MM.1S (cell line): ENCODE measurements at regions not wholly inside any gene's neighbourhood (a gene's known extent, or its start where the extent isn't known, plus 50 kb on each side); places are given as distances from the start of the nearest gene placed in this dataset.

Experiments
- DNase-seq: peaks from one replicate; pipeline ENCODE4 v3.0.0-alpha.2; 2015
- H2AFZ ChIP-seq: fragments of 300-600 bp; sonication (generic); 2 replicates; pipeline ENCODE4 v1.6.0; 2016; ENCODE audit warnings: antibody characterized with exemption, low read length
- H3F3A ChIP-seq: fragments of 300-600 bp; sonication (generic); 2 replicates; pipeline ENCODE4 v1.6.1; 2016; ENCODE audit warnings: mild to moderate bottlenecking, antibody characterized with exemption, low read length, moderate library complexity, mixed read lengths; ENCODE audit not compliant: insufficient read depth
- H3K27ac ChIP-seq: fragments of 300-600 bp; sonication (generic); 2 replicates; pipeline ENCODE4 v1.5.1; 2016; ENCODE audit warnings: mild to moderate bottlenecking, low read length
- H3K27me3 ChIP-seq: fragments of 300-600 bp; sonication (generic); replicated peaks from 2 replicates; pipeline ENCODE4 v1.6.0; 2016; ENCODE audit warnings: low read length; ENCODE audit not compliant: insufficient read depth
- H3K36me3 ChIP-seq: fragments of 300-600 bp; sonication (generic); replicated peaks from 2 replicates; pipeline ENCODE4 v1.6.1; 2016; ENCODE audit warnings: mild to moderate bottlenecking, low read length, mixed read lengths; ENCODE audit not compliant: insufficient read depth
- H3K4me1 ChIP-seq: fragments of 300-600 bp; sonication (generic); 2 replicates; pipeline ENCODE4 v1.6.1; 2016; ENCODE audit warnings: low read length, mixed read lengths
- H3K4me2 ChIP-seq: fragments of 300-600 bp; sonication (generic); 2 replicates; pipeline ENCODE4 v1.6.0; 2016; ENCODE audit warnings: low read depth, low read length
- H3K4me3 ChIP-seq: fragments of 300-600 bp; sonication (generic); 2 replicates; pipeline ENCODE4 v1.5.1; 2016; ENCODE audit warnings: low read length, mixed read lengths
- H3K79me2 ChIP-seq: fragments of 300-600 bp; sonication (generic); 2 replicates; pipeline ENCODE4 v1.6.1; 2016; ENCODE audit warnings: mixed run types, low read length, mixed read lengths
- H3K9ac ChIP-seq: fragments of 300-600 bp; sonication (generic); 2 replicates; pipeline ENCODE4 v1.6.1; 2016; ENCODE audit warnings: low read length, mixed read lengths
- H3K9me2 ChIP-seq: fragments of 300-600 bp; sonication (generic); replicated peaks from 2 replicates; pipeline ENCODE4 v1.6.1; 2016; ENCODE audit warnings: mild to moderate bottlenecking, low read length, mixed read lengths; ENCODE audit not compliant: insufficient read depth
- H3K9me3 ChIP-seq: fragments of 300-600 bp; sonication (generic); replicated peaks from 2 replicates; pipeline ENCODE4 v1.6.1; 2016; ENCODE audit warnings: mild to moderate bottlenecking, low read length, mixed read lengths; ENCODE audit not compliant: insufficient read depth
- H4K20me1 ChIP-seq: fragments of 300-600 bp; sonication (generic); 2 replicates; pipeline ENCODE4 v1.6.1; 2016; ENCODE audit warnings: mild to moderate bottlenecking, low read length, moderate library complexity, mixed read lengths; ENCODE audit not compliant: insufficient read depth
- CTCF ChIP-seq: fragments of 300-600 bp; sonication (generic); IDR thresholded peaks from 2 replicates; pipeline ENCODE4 v1.5.1; 2016; ENCODE audit warnings: antibody characterized with exemption, low read length, mixed read lengths
- EZH2 ChIP-seq: fragments of 300-600 bp; sonication (generic); optimal IDR thresholded peaks from 2 replicates; pipeline ENCODE3; 2017; ENCODE audit warnings: low read depth, mild to moderate bottlenecking, antibody characterized with exemption, low read length, mixed read lengths
- EZH2phosphoT487 ChIP-seq: fragments of 300-600 bp; sonication (generic); IDR thresholded peaks from 2 replicates; pipeline ENCODE4 v1.6.1; 2018; ENCODE audit warnings: antibody characterized with exemption, low read length

DNA sequence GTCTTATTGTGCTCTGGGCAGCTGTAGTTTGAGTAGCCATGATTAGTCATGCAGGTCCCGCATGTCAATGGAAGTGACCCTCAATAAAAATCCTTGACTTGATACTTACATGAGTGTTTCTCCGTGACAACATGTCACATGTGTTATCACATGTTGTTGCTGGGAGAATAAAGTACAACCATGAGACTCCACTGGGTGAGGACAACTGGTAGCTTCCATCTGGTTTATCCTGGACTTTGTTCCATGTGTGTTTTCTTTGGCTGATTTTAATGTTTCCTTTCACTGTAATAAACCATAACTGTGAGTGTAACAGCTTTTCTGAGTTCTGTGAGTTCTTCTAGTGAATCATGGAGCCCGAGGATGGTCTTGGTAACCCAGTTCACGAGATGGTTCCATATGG lies 63.1 kb upstream of the NDN start:
- Histone ChIP-seq H3K9me2 (no peaks in the 10 kb centered on the region), H3K27me3 (no peaks in the 10 kb centered on the region), H3K4me1 (0 out of 2 replicates have a peak, but pooled peaks cover 4% of the 10 kb centered on the region), H3K27ac (no peak overlapping the region), H4K20me1 (no peaks in the 10 kb centered on the region), H3K4me3 (no peak overlapping the region), H3F3A (no peaks in the 10 kb centered on the region), H3K4me2 (no peak overlapping the region), H3K79me2 (no peaks in the 10 kb centered on the region), H3K9me3 (no peaks in the 10 kb centered on the region), H3K36me3 (no peaks in the 10 kb centered on the region), H3K9ac (no peak overlapping the region), H2AFZ (no peak overlapping the region)
- TF ChIP-seq EZH2phosphoT487 (no peak), EZH2 (no peak), CTCF (no peak)
- DNase-seq = no peak

GRCh38 chr15:23750776-23751175 lies 63.7 kb upstream of the NDN start:
- Histone ChIP-seq H3K4me1 (0 out of 2 replicates have a peak, but pooled peaks cover 4% of the 10 kb centered on the region), H3K79me2 (no peaks in the 10 kb centered on the region), H3K36me3 (no peaks in the 10 kb centered on the region), H3K9me3 (no peaks in the 10 kb centered on the region), H3K9ac (no peak overlapping the region), H3F3A (no peaks in the 10 kb centered on the region), H3K9me2 (no peaks in the 10 kb centered on the region), H3K27me3 (no peaks in the 10 kb centered on the region), H4K20me1 (no peaks in the 10 kb centered on the region), H2AFZ (0 out of 2 replicates have a peak overlapping the region, but pooled peaks have one; percentile 3), H3K4me2 (no peak overlapping the region), H3K27ac (no peak overlapping the region), H3K4me3 (no peak overlapping the region)
- DNase-seq = no peak
- TF ChIP-seq EZH2phosphoT487 (no peak), EZH2 (no peak)

DNA sequence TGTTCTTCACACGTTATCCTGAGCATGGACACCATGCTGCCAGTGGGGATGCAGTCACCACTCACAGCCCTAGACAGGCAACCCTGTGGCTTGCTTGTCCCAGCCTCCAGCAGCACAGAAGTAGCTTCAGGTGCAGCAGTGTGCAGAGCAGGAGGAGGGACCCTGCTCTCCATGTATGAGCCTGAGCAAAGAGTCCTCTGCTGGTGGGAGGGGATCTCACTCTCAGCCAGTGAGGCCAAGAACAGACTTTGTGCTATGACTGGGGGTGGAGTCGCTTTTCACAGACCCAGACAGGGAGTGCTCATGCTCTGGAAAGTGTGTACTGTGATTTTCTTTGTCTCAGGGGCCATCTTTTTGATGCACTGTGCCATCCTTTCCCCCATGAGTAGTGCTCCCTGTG lies 66.1 kb upstream of the NDN start:
- Histone ChIP-seq H3F3A (no peaks in the 10 kb centered on the region), H3K27ac (no peak overlapping the region), H3K36me3 (no peaks in the 10 kb centered on the region), H3K9me2 (no peaks in the 10 kb centered on the region), H3K79me2 (no peaks in the 10 kb centered on the region), H3K4me2 (no peak overlapping the region), H3K4me1 (0 out of 2 replicates have a peak, but pooled peaks cover 4% of the 10 kb centered on the region), H2AFZ (no peak overlapping the region), H3K9me3 (no peaks in the 10 kb centered on the region), H3K9ac (no peak overlapping the region), H3K4me3 (no peak overlapping the region), H3K27me3 (no peaks in the 10 kb centered on the region), H4K20me1 (no peaks in the 10 kb centered on the region)
- DNase-seq = no peak
- no peak for TF ChIP-seq EZH2
- TF ChIP-seq CTCF = no peak
- no peak for TF ChIP-seq EZH2phosphoT487

GRCh38 chr15:23758891-23759290 lies 71.8 kb upstream of the NDN start:
- no peak overlapping the region for H3K4me2 ChIP-seq
- H3K4me3 ChIP-seq = no peak overlapping the region
- H4K20me1 ChIP-seq = no peaks in the 10 kb centered on the region
- H3K9me3 ChIP-seq = no peaks in the 10 kb centered on the region
- H2AFZ ChIP-seq = no peak overlapping the region
- H3K79me2 ChIP-seq = no peaks in the 10 kb centered on the region
- no peaks in the 10 kb centered on the region for H3K36me3 ChIP-seq
- H3K27me3 ChIP-seq = no peaks in the 10 kb centered on the region
- no peak overlapping the region for H3K27ac ChIP-seq
- DNase-seq = no peak
- H3F3A ChIP-seq = no peaks in the 10 kb centered on the region
- no peaks in the 10 kb centered on the region for H3K9me2 ChIP-seq
- peaks cover 8% of the 10 kb centered on the region for H3K4me1 ChIP-seq
- H3K9ac ChIP-seq = no peak overlapping the region
- TF ChIP-seq CTCF = no peak
- no peak for TF ChIP-seq EZH2phosphoT487
- no peak for TF ChIP-seq EZH2
